ENCODE measurements at regions not wholly inside any gene's neighbourhood (a gene's known extent, or its start where the extent isn't known, plus 50 kb on each side); places are given as distances from the start of the nearest gene placed in this dataset.

- 42% methylated on average over 10 of the region's 10 CpGs for WGBS (ENCODE audit: low lambda C conversion rate)
- CTCF ChIA-PET, result interaction anchor here (1.2 to 1.5 kb wide), 2 partner anchors 39 to 314 kb away, joined by 3 read pairs; partner anchors contain the start of gene IRX6
Observed at GRCh38 chr16:55009581-55009980, 78.9 kb downstream of the IRX5 start.

More at GRCh38 chr16:55009581-55009980, 78.9 kb downstream of the IRX5 start:
- H3K79me2 ChIP-seq (ENCODE audit: insufficient read depth), result no peaks in the 10 kb centered on the region
- POLR2A ChIA-PET, result no interaction called here
- H3K27me3 ChIP-seq (ENCODE audit: insufficient read depth), result no peaks in the 10 kb centered on the region
- no peak overlapping the region for H2AFZ ChIP-seq (ENCODE audit: low read depth)
- H3K36me3 ChIP-seq (replicated peaks in 1 of 2; ENCODE audit: control insufficient read depth in 1 of 2, insufficient read depth in 2 of 2, low read length in 1 of 2), result no peaks in the 10 kb centered on the region
- no peak overlapping the region for H3K9ac ChIP-seq
- H3K4me2 ChIP-seq, result no peak overlapping the region
- no peak overlapping the region for H3K27ac ChIP-seq (ENCODE audit: low read depth in 2 of 2, low read length in 1 of 2)
- no peaks in the 10 kb centered on the region for H3K4me1 ChIP-seq (ENCODE audit: control insufficient read depth in 1 of 2, insufficient read depth in 2 of 2, low read depth in 1 of 2, low read length in 1 of 2)
- no peaks in the 10 kb centered on the region for H4K20me1 ChIP-seq (ENCODE audit: insufficient read depth)
- H3F3A ChIP-seq (replicated peaks; ENCODE audit: insufficient read depth), result no peaks in the 10 kb centered on the region
- TF ChIP-seq MAX (IDR thresholded peaks at IDR 0.05; ENCODE audit: low read depth), result no peak
- no peak for TF ChIP-seq TEAD4 (IDR thresholded peaks at IDR 0.05; ENCODE audit: borderline replicate concordance, insufficient read depth)
- TF ChIP-seq RFX5 (IDR thresholded peaks at IDR 0.05; ENCODE audit: low read length), result no peak
- TF ChIP-seq TCF12 (IDR thresholded peaks at IDR 0.05), result no peak
- TF ChIP-seq, protein P1, sequence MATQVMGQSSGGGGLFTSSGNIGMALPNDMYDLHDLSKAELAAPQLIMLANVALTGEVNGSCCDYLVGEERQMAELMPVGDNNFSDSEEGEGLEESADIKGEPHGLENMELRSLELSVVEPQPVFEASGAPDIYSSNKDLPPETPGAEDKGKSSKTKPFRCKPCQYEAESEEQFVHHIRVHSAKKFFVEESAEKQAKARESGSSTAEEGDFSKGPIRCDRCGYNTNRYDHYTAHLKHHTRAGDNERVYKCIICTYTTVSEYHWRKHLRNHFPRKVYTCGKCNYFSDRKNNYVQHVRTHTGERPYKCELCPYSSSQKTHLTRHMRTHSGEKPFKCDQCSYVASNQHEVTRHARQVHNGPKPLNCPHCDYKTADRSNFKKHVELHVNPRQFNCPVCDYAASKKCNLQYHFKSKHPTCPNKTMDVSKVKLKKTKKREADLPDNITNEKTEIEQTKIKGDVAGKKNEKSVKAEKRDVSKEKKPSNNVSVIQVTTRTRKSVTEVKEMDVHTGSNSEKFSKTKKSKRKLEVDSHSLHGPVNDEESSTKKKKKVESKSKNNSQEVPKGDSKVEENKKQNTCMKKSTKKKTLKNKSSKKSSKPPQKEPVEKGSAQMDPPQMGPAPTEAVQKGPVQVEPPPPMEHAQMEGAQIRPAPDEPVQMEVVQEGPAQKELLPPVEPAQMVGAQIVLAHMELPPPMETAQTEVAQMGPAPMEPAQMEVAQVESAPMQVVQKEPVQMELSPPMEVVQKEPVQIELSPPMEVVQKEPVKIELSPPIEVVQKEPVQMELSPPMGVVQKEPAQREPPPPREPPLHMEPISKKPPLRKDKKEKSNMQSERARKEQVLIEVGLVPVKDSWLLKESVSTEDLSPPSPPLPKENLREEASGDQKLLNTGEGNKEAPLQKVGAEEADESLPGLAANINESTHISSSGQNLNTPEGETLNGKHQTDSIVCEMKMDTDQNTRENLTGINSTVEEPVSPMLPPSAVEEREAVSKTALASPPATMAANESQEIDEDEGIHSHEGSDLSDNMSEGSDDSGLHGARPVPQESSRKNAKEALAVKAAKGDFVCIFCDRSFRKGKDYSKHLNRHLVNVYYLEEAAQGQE (IDR thresholded peaks at IDR 0.05; ENCODE audit: low read depth, low read length), result no peak
- TF ChIP-seq MEF2A (IDR thresholded peaks at IDR 0.05; ENCODE audit: borderline replicate concordance, low read depth), result no peak
- TF ChIP-seq, protein P2, sequence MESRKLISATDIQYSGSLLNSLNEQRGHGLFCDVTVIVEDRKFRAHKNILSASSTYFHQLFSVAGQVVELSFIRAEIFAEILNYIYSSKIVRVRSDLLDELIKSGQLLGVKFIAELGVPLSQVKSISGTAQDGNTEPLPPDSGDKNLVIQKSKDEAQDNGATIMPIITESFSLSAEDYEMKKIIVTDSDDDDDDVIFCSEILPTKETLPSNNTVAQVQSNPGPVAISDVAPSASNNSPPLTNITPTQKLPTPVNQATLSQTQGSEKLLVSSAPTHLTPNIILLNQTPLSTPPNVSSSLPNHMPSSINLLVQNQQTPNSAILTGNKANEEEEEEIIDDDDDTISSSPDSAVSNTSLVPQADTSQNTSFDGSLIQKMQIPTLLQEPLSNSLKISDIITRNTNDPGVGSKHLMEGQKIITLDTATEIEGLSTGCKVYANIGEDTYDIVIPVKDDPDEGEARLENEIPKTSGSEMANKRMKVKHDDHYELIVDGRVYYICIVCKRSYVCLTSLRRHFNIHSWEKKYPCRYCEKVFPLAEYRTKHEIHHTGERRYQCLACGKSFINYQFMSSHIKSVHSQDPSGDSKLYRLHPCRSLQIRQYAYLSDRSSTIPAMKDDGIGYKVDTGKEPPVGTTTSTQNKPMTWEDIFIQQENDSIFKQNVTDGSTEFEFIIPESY (IDR thresholded peaks at IDR 0.05; ENCODE audit: borderline replicate concordance, low read depth), result no peak
- TF ChIP-seq EP300 (IDR thresholded peaks at IDR 0.05; ENCODE audit: borderline replicate concordance in 1 of 2, low read depth in 1 of 2, low read length in 1 of 2), result no peak
- TF ChIP-seq RCOR1 (IDR thresholded peaks at IDR 0.05; ENCODE audit: low read length), result no peak
- TF ChIP-seq, protein P3, sequence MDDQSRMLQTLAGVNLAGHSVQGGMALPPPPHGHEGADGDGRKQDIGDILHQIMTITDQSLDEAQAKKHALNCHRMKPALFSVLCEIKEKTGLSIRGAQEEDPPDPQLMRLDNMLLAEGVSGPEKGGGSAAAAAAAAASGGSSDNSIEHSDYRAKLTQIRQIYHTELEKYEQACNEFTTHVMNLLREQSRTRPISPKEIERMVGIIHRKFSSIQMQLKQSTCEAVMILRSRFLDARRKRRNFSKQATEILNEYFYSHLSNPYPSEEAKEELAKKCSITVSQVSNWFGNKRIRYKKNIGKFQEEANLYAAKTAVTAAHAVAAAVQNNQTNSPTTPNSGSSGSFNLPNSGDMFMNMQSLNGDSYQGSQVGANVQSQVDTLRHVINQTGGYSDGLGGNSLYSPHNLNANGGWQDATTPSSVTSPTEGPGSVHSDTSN (IDR thresholded peaks at IDR 0.05), result no peak
- no peak for TF ChIP-seq CHD2 (IDR thresholded peaks at IDR 0.05; ENCODE audit: low read length, partially characterized antibody)
- TF ChIP-seq FOXM1 (IDR thresholded peaks at IDR 0.05; ENCODE audit: low read depth), result no peak
- TF ChIP-seq RAD21 (IDR thresholded peaks at IDR 0.05; ENCODE audit: low read length), result no peak
- TF ChIP-seq MXI1 (IDR thresholded peaks at IDR 0.05; ENCODE audit: low read depth, low read length), result no peak
- DNase-seq, result no peak
- no peak overlapping the region for H3K4me3 ChIP-seq (ENCODE audit: low read depth in 2 of 2, low read length in 1 of 2)
- H3K9me3 ChIP-seq, result no peaks in the 10 kb centered on the region
- no peaks in the 10 kb centered on the region for H3K9me2 ChIP-seq

Data from SK-N-SH (cell line).